ENCODE measurements at regions not wholly inside any gene's neighbourhood (a gene's known extent, or its start where the extent isn't known, plus 50 kb on each side); places are given as distances from the start of the nearest gene placed in this dataset.

DNA sequence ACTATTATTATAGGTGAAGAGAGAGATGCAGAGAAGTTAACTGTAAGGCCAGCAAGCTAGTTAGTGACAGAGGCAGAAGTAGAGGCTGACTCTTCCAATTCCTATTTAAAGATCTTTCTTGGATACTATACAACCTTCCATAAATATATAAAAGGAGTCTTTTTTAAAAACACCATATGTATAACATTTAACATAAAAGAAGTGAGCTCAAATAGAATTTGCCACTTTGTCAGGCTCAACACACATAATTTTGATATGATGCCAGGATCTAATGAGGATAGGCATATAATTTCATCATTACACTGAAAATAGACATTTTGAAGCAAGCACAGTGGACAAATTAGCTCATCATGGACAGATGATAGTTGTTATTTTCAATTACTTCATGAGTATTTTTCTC lies 64.1 kb upstream of the MPPED2 start:
- no peak for DNase-seq (ENCODE audit: low read depth)

All from HT1080 (cell line).